MCF 10A (cell line): ENCODE measurements at regions not wholly inside any gene's neighbourhood (a gene's known extent, or its start where the extent isn't known, plus 50 kb on each side); places are given as distances from the start of the nearest gene placed in this dataset.

Source experiments
- BruUV-seq: library from RNA; stranded (reverse); fragments of 400-500 nt; replicated peaks from 2 replicates; lab custom pipeline; 2021; lab: Mats Ljungman, UMichigan
- CTCF ChIA-PET: fragments of 300-600 bp; sonication (Branson Sonifier 250); formaldehyde crosslinking; extraction: SDS; loops from one replicate; lab custom pipeline; 2021; ENCODE audit warnings: antibody characterized with exemption, inconsistent platforms; lab: Yijun Ruan, JAX
- POLR2A ChIA-PET: fragments of 300-600, 350-650 bp; sonication (Branson Sonifier 250); formaldehyde crosslinking; extraction: SDS; loops from one replicate; lab custom pipeline; 2020; ENCODE audit warnings: antibody characterized with exemption, inconsistent platforms; lab: Yijun Ruan, JAX
- DNase-seq: peaks from one replicate; pipeline ENCODE4 v3.0.0-alpha.2; 2018; ENCODE audit not compliant: unreplicated experiment
- H3K27ac Mint-ChIP-seq: one replicate; pipeline ENCODE4 v1.8.0; 2022; ENCODE audit warnings: mild to moderate bottlenecking, low read depth, mixed read lengths; ENCODE audit not compliant: unreplicated experiment
- H3K27me3 Mint-ChIP-seq: one replicate; pipeline ENCODE4 v1.8.0; 2022; ENCODE audit warnings: mixed read lengths; ENCODE audit not compliant: insufficient read depth, unreplicated experiment
- H3K36me3 Mint-ChIP-seq: one replicate; pipeline ENCODE4 v1.8.0; 2022; ENCODE audit warnings: mild to moderate bottlenecking, moderate library complexity, mixed read lengths; ENCODE audit not compliant: insufficient read depth, unreplicated experiment
- H3K4me1 Mint-ChIP-seq: one replicate; pipeline ENCODE4 v1.8.0; 2022; ENCODE audit warnings: mixed read lengths; ENCODE audit not compliant: insufficient read depth, unreplicated experiment
- H3K4me3 Mint-ChIP-seq: one replicate; pipeline ENCODE4 v1.8.0; 2022; ENCODE audit warnings: mild to moderate bottlenecking, moderate library complexity, mixed read lengths; ENCODE audit not compliant: unreplicated experiment
- H3K9me3 Mint-ChIP-seq: one replicate; pipeline ENCODE4 v1.8.0; 2022; ENCODE audit warnings: mixed read lengths; ENCODE audit not compliant: unreplicated experiment
- CTCF ChIP-seq: fragments of 200-600 bp; IDR thresholded peaks from one replicate; pipeline ENCODE4 v1.8.0; 2022; ENCODE audit warnings: antibody characterized with exemption, mild to moderate bottlenecking; ENCODE audit not compliant: unreplicated experiment
- intact Hi-C: fragments of 100-400 bp; cut with micrococcal nuclease; formaldehyde crosslinking; loops from 2 replicates; pipeline ENCODE4 v1.14.1; 2022

- Mint-ChIP-seq H3K27me3 (no peaks in the 10 kb centered on the region), H3K36me3 (no peaks in the 10 kb centered on the region), H3K4me1 (peaks cover 46% of the 10 kb centered on the region), H3K9me3 (no peaks in the 10 kb centered on the region), H3K4me3 (peak overlapping the region; percentile 79), H3K27ac (peak overlapping the region; percentile 100)
- POLR2A ChIA-PET, result interaction anchor here (0.6 to 6.2 kb wide), 34 partner anchors 10 to 1232 kb away, joined by 3 to 94 read pairs (median 6); partner anchors contain the start of gene KLF6
- peak; percentile 55 for TF ChIP-seq CTCF
- DNase-seq, result peak; percentile 97
- TSS peak; percentile 94 for BruUV-seq
- intact Hi-C loops, result loop anchor here (1.0 to 10.0 kb wide), 7 partner anchors 60 to 1299 kb away; no protein-coding TSS in a partner anchor
- CTCF ChIA-PET, result interaction anchor here (0.6 to 1.8 kb wide), 10 partner anchors 9 to 877 kb away, joined by 3 to 6 read pairs (median 3); no protein-coding TSS in a partner anchor
Observed at GRCh38 chr10:3467052-3467951, 294.7 kb upstream of the PITRM1 start.

- peak overlapping the region; percentile 78 for H3K27ac Mint-ChIP-seq
- intact Hi-C loops, result loop anchor here (5.0 to 10.0 kb wide), 5 partner anchors 62 to 1209 kb away; no protein-coding TSS in a partner anchor
- no peaks in the 10 kb centered on the region for H3K36me3 Mint-ChIP-seq
- H3K9me3 Mint-ChIP-seq, result no peaks in the 10 kb centered on the region
- no peak overlapping the region for H3K4me3 Mint-ChIP-seq
- ChIA-PET CTCF (interaction anchor here (0.6 to 1.0 kb wide), 4 partner anchors 13 to 302 kb away, joined by 3 to 4 read pairs (median 3); no protein-coding TSS in a partner anchor), POLR2A (interaction anchor here (0.6 to 6.2 kb wide), 12 partner anchors 12 to 1221 kb away, joined by 3 to 85 read pairs (median 4); partner anchors contain the start of gene KLF6)
- no peak for DNase-seq
- no peak for TF ChIP-seq CTCF
- no peaks in the 10 kb centered on the region for H3K27me3 Mint-ChIP-seq
- no TSS peak for BruUV-seq
- H3K4me1 Mint-ChIP-seq, result peaks cover 41% of the 10 kb centered on the region
Observed at GRCh38 chr10:3465406-3465891, 292.9 kb upstream of the PITRM1 start.

- CTCF ChIA-PET, result interaction anchor here (0.6 to 1.0 kb wide), 4 partner anchors 12 to 303 kb away, joined by 3 to 4 read pairs (median 3); no protein-coding TSS in a partner anchor
- peak; percentile 35 for DNase-seq
- peaks cover 39% of the 10 kb centered on the region for H3K4me1 Mint-ChIP-seq
Observed at GRCh38 chr10:3464760-3465405, 292.3 kb upstream of the PITRM1 start.

More at GRCh38 chr10:3464760-3465405, 292.3 kb upstream of the PITRM1 start:
- Mint-ChIP-seq H3K27ac (peak overlapping the region; percentile 78), H3K27me3 (no peaks in the 10 kb centered on the region), H3K4me3 (no peak overlapping the region), H3K36me3 (no peaks in the 10 kb centered on the region), H3K9me3 (no peaks in the 10 kb centered on the region)
- intact Hi-C loops, result loop anchor here (5.0 to 10.0 kb wide), 5 partner anchors 62 to 1210 kb away; no protein-coding TSS in a partner anchor
- no peak for TF ChIP-seq CTCF
- no TSS peak for BruUV-seq
- POLR2A ChIA-PET, result interaction anchor here (0.6 to 6.2 kb wide), 11 partner anchors 12 to 1221 kb away, joined by 3 to 85 read pairs (median 3); partner anchors contain the start of gene KLF6
